WTC11 (cell line): ENCODE measurements at regions not wholly inside any gene's neighbourhood (a gene's known extent, or its start where the extent isn't known, plus 50 kb on each side); places are given as distances from the start of the nearest gene placed in this dataset.

Experiments used
- ATAC-seq: fragments of 200-7000 bp; cut with Tn5 transposase; 2 replicates; pipeline ENCODE4 v1.10.0; 2021; ENCODE audit warnings: mild to moderate bottlenecking, moderate library complexity
- CTCF ChIA-PET: fragments of 300-600 bp; sonication (Branson Sonifier 250); formaldehyde crosslinking; loops from one replicate; lab custom pipeline; 2021; ENCODE audit warnings: antibody characterized with exemption; lab: Charles Lee
- POLR2A ChIA-PET: fragments of 350-600 bp; sonication (Branson Sonifier 250); formaldehyde crosslinking; loops from one replicate; lab custom pipeline; 2021; ENCODE audit warnings: antibody characterized with exemption; lab: Charles Lee
- DNase-seq: peaks from one replicate; pipeline ENCODE4 v3.0.0; 2021; ENCODE audit warnings: low spot score
- H3K27ac Mint-ChIP-seq: 2 replicates; pipeline ENCODE4 v1.8.0; 2021; ENCODE audit warnings: mixed read lengths
- H3K27me3 Mint-ChIP-seq: 2 replicates; pipeline ENCODE4 v1.8.0; 2021; ENCODE audit warnings: low read depth, mild to moderate bottlenecking, moderate library complexity, mixed read lengths
- H3K36me3 Mint-ChIP-seq: 2 replicates; pipeline ENCODE4 v1.8.0; 2021; ENCODE audit warnings: mixed read lengths
- H3K4me1 Mint-ChIP-seq: 2 replicates; pipeline ENCODE4 v1.8.0; 2022; ENCODE audit warnings: mixed read lengths
- H3K4me3 Mint-ChIP-seq: 2 replicates; pipeline ENCODE4 v1.8.0; 2021; ENCODE audit warnings: mild to moderate bottlenecking, moderate library complexity, mixed read lengths
- H3K9me3 Mint-ChIP-seq: 2 replicates; pipeline ENCODE4 v1.8.0; 2021; ENCODE audit warnings: mixed read lengths
- ATF1 ChIP-seq: sonication (generic); formaldehyde crosslinking; IDR thresholded peaks from 2 replicates; pipeline ENCODE4 v1.8.1; 2023; ENCODE audit warnings: mild to moderate bottlenecking, moderate library complexity, missing genetic modification reagents
- E2F1 ChIP-seq: sonication (generic); formaldehyde crosslinking; IDR thresholded peaks from 2 replicates; pipeline ENCODE4 v1.8.0; 2022; ENCODE audit warnings: mild to moderate bottlenecking, missing genetic modification reagents
- ELF4 ChIP-seq: sonication (generic); formaldehyde crosslinking; IDR thresholded peaks from 2 replicates; pipeline ENCODE4 v1.8.1; 2022; ENCODE audit warnings: low read depth, mild to moderate bottlenecking, moderate library complexity, missing genetic modification reagents
- EMX1 ChIP-seq: fragments of 250-450 bp; sonication (Bioruptor Pico); IDR thresholded peaks from 2 replicates; pipeline ENCODE4 v1.8.0; 2021; ENCODE audit warnings: mild to moderate bottlenecking
- ESRRA ChIP-seq: sonication (generic); formaldehyde crosslinking; IDR thresholded peaks from 2 replicates; pipeline ENCODE4 v1.8.1; 2022; ENCODE audit warnings: mild to moderate bottlenecking, missing genetic modification reagents, borderline replicate concordance
- FOXJ3 ChIP-seq: sonication (generic); formaldehyde crosslinking; IDR thresholded peaks from 2 replicates; pipeline ENCODE4 v1.9.0; 2021; ENCODE audit warnings: missing genetic modification reagents, mild to moderate bottlenecking, borderline replicate concordance
- FOXK1 ChIP-seq: sonication (generic); formaldehyde crosslinking; IDR thresholded peaks from 2 replicates; pipeline ENCODE4 v1.8.0; 2022; ENCODE audit warnings: mild to moderate bottlenecking, moderate library complexity, missing genetic modification reagents
- GTF2I ChIP-seq: fragments of 250-450 bp; sonication (Bioruptor Pico); conservative IDR thresholded peaks from 2 replicates; pipeline ENCODE4 v1.4.0; 2021; ENCODE audit warnings: mild to moderate bottlenecking
- HMGA2 ChIP-seq: fragments of 250-450 bp; sonication (Bioruptor Pico); IDR thresholded peaks from 2 replicates; pipeline ENCODE4 v1.4.0; 2021; ENCODE audit warnings: mild to moderate bottlenecking, moderate library complexity
- JAZF1 ChIP-seq: fragments of 250-450 bp; sonication (Bioruptor Pico); IDR thresholded peaks from 2 replicates; pipeline ENCODE4 v1.9.0; 2021; ENCODE audit warnings: moderate library complexity, mild to moderate bottlenecking, inconsistent platforms
- KAT7 ChIP-seq: sonication (generic); formaldehyde crosslinking; IDR thresholded peaks from 2 replicates; pipeline ENCODE4 v1.8.1; 2023; ENCODE audit warnings: missing genetic modification reagents, mild to moderate bottlenecking, borderline replicate concordance
- MLX ChIP-seq: sonication (generic); formaldehyde crosslinking; IDR thresholded peaks from 2 replicates; pipeline ENCODE4 v1.8.1; 2023; ENCODE audit warnings: mild to moderate bottlenecking, missing genetic modification reagents, moderate library complexity
- NFE2L1 ChIP-seq: sonication (generic); formaldehyde crosslinking; IDR thresholded peaks from 2 replicates; pipeline ENCODE4 v1.8.1; 2023; ENCODE audit warnings: missing genetic modification reagents
- NFYB ChIP-seq: sonication (generic); formaldehyde crosslinking; conservative IDR thresholded peaks from 2 replicates; pipeline ENCODE4 v1.8.0; 2022; ENCODE audit warnings: low read depth, missing genetic modification reagents
- NR3C1 ChIP-seq: sonication (generic); formaldehyde crosslinking; conservative IDR thresholded peaks from 2 replicates; pipeline ENCODE4 v1.8.1; 2023; ENCODE audit warnings: low read depth, mild to moderate bottlenecking, missing genetic modification reagents
- SMAD3 ChIP-seq: sonication (generic); formaldehyde crosslinking; IDR thresholded peaks from 2 replicates; pipeline ENCODE4 v1.8.0; 2022; ENCODE audit warnings: missing genetic modification reagents, mild to moderate bottlenecking, borderline replicate concordance
- SOX15 ChIP-seq: fragments of 250-450 bp; sonication (Bioruptor Pico); IDR thresholded peaks from 2 replicates; pipeline ENCODE4 v1.9.0; 2021; ENCODE audit warnings: mild to moderate bottlenecking
- ZNF232 ChIP-seq: sonication (generic); formaldehyde crosslinking; IDR thresholded peaks from 2 replicates; pipeline ENCODE4 v1.8.0; 2022; ENCODE audit warnings: mild to moderate bottlenecking, missing genetic modification reagents
- ZNF263 ChIP-seq: sonication (generic); formaldehyde crosslinking; IDR thresholded peaks from 2 replicates; pipeline ENCODE4 v1.8.1; 2022; ENCODE audit warnings: low read depth, mild to moderate bottlenecking, moderate library complexity, missing genetic modification reagents
- ZNF396 ChIP-seq: fragments of 250-450 bp; sonication (Bioruptor Pico); IDR thresholded peaks from 2 replicates; pipeline ENCODE4 v1.8.0; 2021; ENCODE audit warnings: mild to moderate bottlenecking, moderate library complexity, borderline replicate concordance
- ZNF671 ChIP-seq: fragments of 250-450 bp; sonication (Bioruptor Pico); IDR thresholded peaks from 2 replicates; pipeline ENCODE4 v1.8.0; 2021; ENCODE audit warnings: mild to moderate bottlenecking
- TF ChIP-seq, protein P1 (sequence below): sonication (generic); formaldehyde crosslinking; IDR thresholded peaks from 2 replicates; pipeline ENCODE4 v1.8.0; 2022; ENCODE audit warnings: missing genetic modification reagents
- TF ChIP-seq, protein P2 (sequence below): sonication (generic); formaldehyde crosslinking; IDR thresholded peaks from 2 replicates; pipeline ENCODE4 v1.8.0; 2022; ENCODE audit warnings: mild to moderate bottlenecking, missing genetic modification reagents
- TF ChIP-seq, protein P3 (sequence below): sonication (generic); formaldehyde crosslinking; IDR thresholded peaks from 2 replicates; pipeline ENCODE4 v1.8.1; 2022; ENCODE audit warnings: mild to moderate bottlenecking, missing genetic modification reagents, moderate library complexity, borderline replicate concordance
- TF ChIP-seq, protein P4 (sequence below): fragments of 250-450 bp; sonication (Bioruptor Pico); conservative IDR thresholded peaks from 2 replicates; pipeline ENCODE4 v1.9.0; 2021; ENCODE audit warnings: mild to moderate bottlenecking
- TF ChIP-seq, protein P5 (sequence below): fragments of 250-450 bp; sonication (Bioruptor Pico); IDR thresholded peaks from 2 replicates; pipeline ENCODE4 v1.9.0; 2021; ENCODE audit warnings: mild to moderate bottlenecking

DNA sequence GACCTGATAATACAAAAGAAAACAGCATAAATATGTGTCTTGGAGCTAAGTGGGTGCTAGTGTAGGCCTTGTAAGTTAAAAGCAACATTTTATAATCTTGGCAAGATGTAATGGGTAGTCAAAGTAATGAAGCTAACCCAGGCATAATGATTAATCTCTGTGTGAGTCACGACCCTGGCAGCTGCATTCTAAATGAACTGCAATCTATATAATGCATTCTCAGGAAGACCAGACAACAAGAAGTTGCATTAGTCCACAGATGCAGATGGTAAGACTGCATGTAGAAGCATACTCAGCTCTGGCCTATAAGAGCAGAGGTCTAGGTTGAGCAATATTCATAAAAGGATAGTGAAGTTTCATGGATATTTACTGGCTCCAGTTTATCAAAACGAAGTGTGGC, 85.6 kb upstream of the ETAA1 start:
- Mint-ChIP-seq H3K27ac (no peak overlapping the region), H3K9me3 (peaks cover 2% of the 10 kb centered on the region; the same call in 1 of the 2 replicates), H3K36me3 (no peaks in the 10 kb centered on the region), H3K4me3 (no peak overlapping the region), H3K4me1 (no peaks in the 10 kb centered on the region), H3K27me3 (no peaks in the 10 kb centered on the region)
- DNase-seq (no peak), ATAC-seq (no peak)
- TF ChIP-seq SMAD3 (CRISPR knock-in tag) = no peak
- no peak for TF ChIP-seq ATF1 (CRISPR knock-in tag)
- TF ChIP-seq MLX (CRISPR knock-in tag) = no peak
- TF ChIP-seq KAT7 (CRISPR knock-in tag) = no peak
- TF ChIP-seq FOXJ3 (CRISPR knock-in tag) = no peak
- TF ChIP-seq EMX1 = no peak
- no peak for TF ChIP-seq SOX15 (CRISPR knock-in tag)
- TF ChIP-seq, protein P1, sequence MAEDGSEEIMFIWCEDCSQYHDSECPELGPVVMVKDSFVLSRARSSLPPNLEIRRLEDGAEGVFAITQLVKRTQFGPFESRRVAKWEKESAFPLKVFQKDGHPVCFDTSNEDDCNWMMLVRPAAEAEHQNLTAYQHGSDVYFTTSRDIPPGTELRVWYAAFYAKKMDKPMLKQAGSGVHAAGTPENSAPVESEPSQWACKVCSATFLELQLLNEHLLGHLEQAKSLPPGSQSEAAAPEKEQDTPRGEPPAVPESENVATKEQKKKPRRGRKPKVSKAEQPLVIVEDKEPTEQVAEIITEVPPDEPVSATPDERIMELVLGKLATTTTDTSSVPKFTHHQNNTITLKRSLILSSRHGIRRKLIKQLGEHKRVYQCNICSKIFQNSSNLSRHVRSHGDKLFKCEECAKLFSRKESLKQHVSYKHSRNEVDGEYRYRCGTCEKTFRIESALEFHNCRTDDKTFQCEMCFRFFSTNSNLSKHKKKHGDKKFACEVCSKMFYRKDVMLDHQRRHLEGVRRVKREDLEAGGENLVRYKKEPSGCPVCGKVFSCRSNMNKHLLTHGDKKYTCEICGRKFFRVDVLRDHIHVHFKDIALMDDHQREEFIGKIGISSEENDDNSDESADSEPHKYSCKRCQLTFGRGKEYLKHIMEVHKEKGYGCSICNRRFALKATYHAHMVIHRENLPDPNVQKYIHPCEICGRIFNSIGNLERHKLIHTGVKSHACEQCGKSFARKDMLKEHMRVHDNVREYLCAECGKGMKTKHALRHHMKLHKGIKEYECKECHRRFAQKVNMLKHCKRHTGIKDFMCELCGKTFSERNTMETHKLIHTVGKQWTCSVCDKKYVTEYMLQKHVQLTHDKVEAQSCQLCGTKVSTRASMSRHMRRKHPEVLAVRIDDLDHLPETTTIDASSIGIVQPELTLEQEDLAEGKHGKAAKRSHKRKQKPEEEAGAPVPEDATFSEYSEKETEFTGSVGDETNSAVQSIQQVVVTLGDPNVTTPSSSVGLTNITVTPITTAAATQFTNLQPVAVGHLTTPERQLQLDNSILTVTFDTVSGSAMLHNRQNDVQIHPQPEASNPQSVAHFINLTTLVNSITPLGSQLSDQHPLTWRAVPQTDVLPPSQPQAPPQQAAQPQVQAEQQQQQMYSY (CRISPR knock-in tag) = no peak
- no peak for TF ChIP-seq NR3C1 (CRISPR knock-in tag)
- no peak for TF ChIP-seq GTF2I (CRISPR knock-in tag)
- no peak for TF ChIP-seq JAZF1 (CRISPR knock-in tag)
- TF ChIP-seq NFE2L1 (CRISPR knock-in tag) = no peak
- TF ChIP-seq ZNF671 (CRISPR knock-in tag) = no peak
- no peak for TF ChIP-seq ZNF263 (CRISPR knock-in tag)
- TF ChIP-seq, protein P2, sequence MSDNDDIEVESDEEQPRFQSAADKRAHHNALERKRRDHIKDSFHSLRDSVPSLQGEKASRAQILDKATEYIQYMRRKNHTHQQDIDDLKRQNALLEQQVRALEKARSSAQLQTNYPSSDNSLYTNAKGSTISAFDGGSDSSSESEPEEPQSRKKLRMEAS = no peak
- TF ChIP-seq, all 79 proteins: peak for 0
- ChIA-PET POLR2A (no interaction called here), CTCF (no interaction called here)

GRCh38 chr2:67312871-67313270, 84.3 kb upstream of the ETAA1 start:
- no peak for TF ChIP-seq ESRRA (CRISPR knock-in tag)
- no peak for TF ChIP-seq E2F1 (CRISPR knock-in tag)
- TF ChIP-seq, all 79 proteins: peak for 0
- Mint-ChIP-seq H3K36me3 (no peaks in the 10 kb centered on the region), H3K27ac (no peak overlapping the region), H3K27me3 (no peaks in the 10 kb centered on the region), H3K9me3 (no peaks in the 10 kb centered on the region), H3K4me1 (peaks cover 2% of the 10 kb centered on the region), H3K4me3 (no peak overlapping the region)
- ATAC-seq = no peak
- ChIA-PET CTCF (no interaction called here), POLR2A (no interaction called here)
- DNase-seq = no peak

DNA sequence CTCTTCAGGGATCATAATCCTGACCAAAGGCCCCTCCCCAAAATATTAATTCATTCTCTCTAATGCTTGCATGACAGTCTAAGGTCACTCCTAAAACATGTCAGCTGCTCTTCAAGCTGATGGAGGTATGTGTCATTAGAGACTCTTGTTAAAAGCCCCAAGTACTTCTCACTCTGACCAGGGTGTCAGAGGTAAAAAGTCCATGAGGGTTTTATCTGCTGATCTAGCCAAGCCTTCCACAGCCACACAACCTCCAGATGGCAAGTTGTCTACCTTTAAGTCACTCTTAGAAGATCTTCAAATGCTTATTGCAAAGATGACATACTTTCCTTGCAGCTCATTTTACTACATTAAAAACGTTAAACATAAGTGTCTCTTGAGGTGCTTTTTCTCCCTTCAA, 83.6 kb upstream of the ETAA1 start:
- ATAC-seq (no peak), DNase-seq (no peak)
- ChIA-PET POLR2A (no interaction called here), CTCF (no interaction called here)
- H3K4me3 Mint-ChIP-seq = no peak overlapping the region
- no peaks in the 10 kb centered on the region for H3K36me3 Mint-ChIP-seq
- H3K4me1 Mint-ChIP-seq = peaks cover 9% of the 10 kb centered on the region
- no peaks in the 10 kb centered on the region for H3K27me3 Mint-ChIP-seq
- H3K9me3 Mint-ChIP-seq = no peaks in the 10 kb centered on the region
- H3K27ac Mint-ChIP-seq = no peak overlapping the region
- TF ChIP-seq, protein P3, sequence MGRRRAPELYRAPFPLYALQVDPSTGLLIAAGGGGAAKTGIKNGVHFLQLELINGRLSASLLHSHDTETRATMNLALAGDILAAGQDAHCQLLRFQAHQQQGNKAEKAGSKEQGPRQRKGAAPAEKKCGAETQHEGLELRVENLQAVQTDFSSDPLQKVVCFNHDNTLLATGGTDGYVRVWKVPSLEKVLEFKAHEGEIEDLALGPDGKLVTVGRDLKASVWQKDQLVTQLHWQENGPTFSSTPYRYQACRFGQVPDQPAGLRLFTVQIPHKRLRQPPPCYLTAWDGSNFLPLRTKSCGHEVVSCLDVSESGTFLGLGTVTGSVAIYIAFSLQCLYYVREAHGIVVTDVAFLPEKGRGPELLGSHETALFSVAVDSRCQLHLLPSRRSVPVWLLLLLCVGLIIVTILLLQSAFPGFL = no peak
- TF ChIP-seq NFYB (CRISPR knock-in tag) (no peak), EMX1 (no peak), ZNF232 (no peak), FOXK1 (CRISPR knock-in tag) (no peak), SMAD3 (CRISPR knock-in tag) (no peak), ELF4 (CRISPR knock-in tag) (no peak), ZNF396 (CRISPR knock-in tag) (no peak), HMGA2 (no peak)
- TF ChIP-seq, protein P4, sequence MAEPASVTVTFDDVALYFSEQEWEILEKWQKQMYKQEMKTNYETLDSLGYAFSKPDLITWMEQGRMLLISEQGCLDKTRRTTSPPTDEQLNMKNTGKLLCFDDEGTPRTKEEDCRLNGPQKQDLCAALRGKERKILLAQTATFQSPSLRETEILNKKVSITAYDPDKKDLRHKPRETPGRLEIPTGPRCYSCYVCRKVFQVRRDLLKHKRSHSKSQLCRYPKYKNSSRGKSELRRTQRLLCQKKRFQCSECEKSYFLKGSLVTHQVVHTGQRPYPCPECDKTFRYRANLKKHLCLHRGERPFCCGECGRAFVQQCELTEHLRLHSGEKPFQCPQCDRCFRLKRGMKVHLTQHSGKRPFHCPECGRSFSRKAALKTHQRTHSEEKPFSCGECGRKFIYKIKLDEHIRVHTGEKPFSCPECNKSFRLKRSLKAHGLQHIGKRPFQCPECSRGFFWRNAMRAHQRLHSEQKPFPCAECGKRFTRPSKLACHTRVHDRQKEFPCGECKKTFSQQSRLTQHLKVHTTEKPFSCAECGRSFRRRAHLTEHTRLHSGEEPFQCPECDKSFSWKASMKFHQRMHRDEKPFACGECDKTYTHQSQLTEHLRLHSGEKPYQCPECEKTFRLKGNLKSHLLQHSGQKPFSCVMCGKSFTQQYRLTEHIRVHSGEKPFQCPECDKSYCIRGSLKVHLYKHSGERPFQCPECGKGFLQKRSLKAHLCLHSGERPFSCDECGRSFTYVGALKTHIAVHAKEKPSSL (CRISPR knock-in tag) = no peak
- TF ChIP-seq, protein P5, sequence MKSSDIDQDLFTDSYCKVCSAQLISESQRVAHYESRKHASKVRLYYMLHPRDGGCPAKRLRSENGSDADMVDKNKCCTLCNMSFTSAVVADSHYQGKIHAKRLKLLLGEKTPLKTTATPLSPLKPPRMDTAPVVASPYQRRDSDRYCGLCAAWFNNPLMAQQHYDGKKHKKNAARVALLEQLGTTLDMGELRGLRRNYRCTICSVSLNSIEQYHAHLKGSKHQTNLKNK (CRISPR knock-in tag) = no peak
